ENCODE measurements at regions not wholly inside any gene's neighbourhood (a gene's known extent, or its start where the extent isn't known, plus 50 kb on each side); places are given as distances from the start of the nearest gene placed in this dataset.
"Not testable (repeated sequence)": the region's sequence is repeated elsewhere in the genome, so short reads cannot be mapped to it uniquely, and the experiment has no call there.

GRCh38 chr4:3589946-3590924 lies 58.0 kb upstream of the LRPAP1 start:
- not testable (repeated sequence) for H3K4me3 ChIP-seq; H2AFZ ChIP-seq; H3K27ac ChIP-seq; H3K36me3 ChIP-seq (replicated peaks; ENCODE audit: insufficient read depth, low read depth); H3K4me1 ChIP-seq (ENCODE audit: insufficient read depth); H3K79me2 ChIP-seq; H3K27me3 ChIP-seq; H3K4me2 ChIP-seq; H4K20me1 ChIP-seq (ENCODE audit: insufficient read depth, poor library complexity, severe bottlenecking); H3K9me2 ChIP-seq (replicated peaks; ENCODE audit: insufficient read depth); DNase-seq (ENCODE audit: low spot score); H3K9me3 ChIP-seq (ENCODE audit: low read depth)
- WGBS (ENCODE audit: low lambda C conversion rate, missing lambda C conversion rate): 73% methylated on average over 21 of the region's 21 CpGs

DNA sequence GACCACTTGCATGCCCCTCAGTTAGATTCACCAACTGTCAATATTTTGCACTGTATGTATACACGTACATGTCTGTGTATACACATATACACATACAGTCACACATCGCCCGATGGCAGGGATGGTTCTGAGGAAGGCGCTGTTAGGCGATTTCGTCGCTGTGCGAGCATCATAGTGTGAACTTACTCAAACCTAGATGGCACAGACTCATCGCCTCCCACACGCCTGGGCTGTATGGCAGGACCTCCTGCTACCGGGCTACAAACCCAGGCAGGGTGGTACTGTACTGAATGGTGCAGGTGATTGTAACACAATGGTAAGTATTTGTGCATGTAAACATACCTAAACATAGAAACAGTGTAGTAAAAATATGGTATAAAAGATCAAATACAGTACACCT lies 57.2 kb upstream of the LRPAP1 start:
- H3K79me2 ChIP-seq; H3K27ac ChIP-seq; H3K27me3 ChIP-seq; H3K36me3 ChIP-seq (replicated peaks; ENCODE audit: insufficient read depth, low read depth); H3K9me2 ChIP-seq (replicated peaks; ENCODE audit: insufficient read depth); H2AFZ ChIP-seq; H4K20me1 ChIP-seq (ENCODE audit: insufficient read depth, poor library complexity, severe bottlenecking); H3K4me1 ChIP-seq (ENCODE audit: insufficient read depth); DNase-seq (ENCODE audit: low spot score); H3K4me3 ChIP-seq; H3K9me3 ChIP-seq (ENCODE audit: low read depth); H3K4me2 ChIP-seq: not testable (repeated sequence)
- 92% methylated on average over 11 of the region's 11 CpGs for WGBS (ENCODE audit: low lambda C conversion rate, missing lambda C conversion rate)

DNA sequence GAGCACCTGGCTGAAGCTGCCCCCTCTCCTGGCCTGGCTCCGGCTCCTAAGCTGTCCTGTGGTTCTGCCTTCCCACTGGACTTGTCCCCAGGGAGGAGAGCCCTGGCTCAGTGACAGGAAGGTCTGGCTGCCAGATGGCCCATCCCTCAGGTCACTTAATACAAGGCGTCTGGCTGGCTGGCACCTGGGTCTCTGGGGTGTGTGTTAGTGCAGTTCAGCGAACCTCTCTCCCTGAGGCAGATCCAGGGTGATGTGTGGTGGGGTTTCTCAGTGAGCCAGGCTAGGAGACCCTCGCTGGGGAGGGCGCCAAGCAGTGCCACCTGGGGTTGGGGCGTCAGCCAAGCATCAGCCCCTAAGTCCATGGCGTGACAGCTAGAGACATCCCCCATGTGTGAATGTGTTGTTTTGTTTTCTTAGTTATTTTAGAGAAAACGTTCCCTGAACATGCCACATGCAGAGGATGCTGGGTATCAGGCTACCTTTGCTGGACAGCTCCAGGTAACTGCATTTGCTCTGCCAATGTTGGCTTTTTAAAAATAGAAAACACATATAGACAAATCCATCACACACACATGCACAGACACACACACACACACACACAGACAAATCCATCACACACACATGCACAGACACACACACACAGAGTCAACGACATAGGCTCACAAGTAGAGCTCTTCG lies 56.4 kb upstream of the LRPAP1 start:
- H4K20me1 ChIP-seq (ENCODE audit: insufficient read depth, poor library complexity, severe bottlenecking); H3K27ac ChIP-seq; H2AFZ ChIP-seq; H3K4me2 ChIP-seq; H3K36me3 ChIP-seq (replicated peaks; ENCODE audit: insufficient read depth, low read depth); H3K9me2 ChIP-seq (replicated peaks; ENCODE audit: insufficient read depth); DNase-seq (ENCODE audit: low spot score); H3K27me3 ChIP-seq; H3K79me2 ChIP-seq; H3K9me3 ChIP-seq (ENCODE audit: low read depth); H3K4me1 ChIP-seq (ENCODE audit: insufficient read depth); H3K4me3 ChIP-seq: not testable (repeated sequence)
- 74% methylated on average over 10 of the region's 10 CpGs for WGBS (ENCODE audit: low lambda C conversion rate, missing lambda C conversion rate)

GRCh38 chr4:3586596-3586995 lies 54.4 kb upstream of the LRPAP1 start:
- H3K4me3 ChIP-seq; H3K27ac ChIP-seq; H3K36me3 ChIP-seq (replicated peaks; ENCODE audit: insufficient read depth, low read depth); H4K20me1 ChIP-seq (ENCODE audit: insufficient read depth, poor library complexity, severe bottlenecking); H3K79me2 ChIP-seq; H3K9me2 ChIP-seq (replicated peaks; ENCODE audit: insufficient read depth); H2AFZ ChIP-seq; H3K27me3 ChIP-seq; H3K9me3 ChIP-seq (ENCODE audit: low read depth); H3K4me1 ChIP-seq (ENCODE audit: insufficient read depth); H3K4me2 ChIP-seq; DNase-seq (ENCODE audit: low spot score): not testable (repeated sequence)
- WGBS (ENCODE audit: low lambda C conversion rate, missing lambda C conversion rate): 94% methylated on average over 10 of the region's 10 CpGs

GRCh38 chr4:3585567-3585966 lies 53.3 kb upstream of the LRPAP1 start:
- not testable (repeated sequence) for H3K4me2 ChIP-seq; H4K20me1 ChIP-seq (ENCODE audit: insufficient read depth, poor library complexity, severe bottlenecking); H3K27me3 ChIP-seq; DNase-seq (ENCODE audit: low spot score); H3K9me2 ChIP-seq (replicated peaks; ENCODE audit: insufficient read depth); H2AFZ ChIP-seq; H3K4me3 ChIP-seq; H3K4me1 ChIP-seq (ENCODE audit: insufficient read depth); H3K27ac ChIP-seq; H3K79me2 ChIP-seq; H3K9me3 ChIP-seq (ENCODE audit: low read depth); H3K36me3 ChIP-seq (replicated peaks; ENCODE audit: insufficient read depth, low read depth)
- 51% methylated on average over 7 of the region's 7 CpGs for WGBS (ENCODE audit: low lambda C conversion rate, missing lambda C conversion rate)

DNA sequence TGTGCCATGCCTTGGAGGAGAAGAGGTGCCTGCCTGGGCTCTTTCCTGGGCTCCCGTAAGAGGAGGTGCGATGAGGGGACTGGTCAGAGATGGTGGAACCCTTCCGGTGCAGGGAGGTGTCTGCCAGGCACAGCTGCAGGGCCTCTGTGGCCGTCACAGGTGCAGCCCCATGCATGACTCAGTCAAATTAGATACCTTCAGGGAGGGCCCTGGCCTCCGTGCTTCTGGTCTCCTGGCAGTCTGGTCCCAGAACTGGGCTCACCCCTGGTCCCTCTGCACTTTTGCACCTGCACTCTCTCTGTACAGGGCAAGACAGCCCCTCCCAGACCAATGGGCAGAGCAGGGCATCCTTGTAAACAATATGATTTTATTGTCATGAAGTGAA lies 49.9 kb upstream of the LRPAP1 start:
- no peaks in the 10 kb centered on the region for H4K20me1 ChIP-seq (ENCODE audit: insufficient read depth, poor library complexity, severe bottlenecking)
- no peak overlapping the region for H2AFZ ChIP-seq
- H3K27ac ChIP-seq: no peak overlapping the region
- no peaks in the 10 kb centered on the region for H3K27me3 ChIP-seq
- no peak overlapping the region for H3K4me3 ChIP-seq
- TF ChIP-seq CTCF (IDR thresholded peaks at IDR 0.05; ENCODE audit: poor library complexity): no peak
- TF ChIP-seq EZH2 (IDR thresholded peaks at IDR 0.05; ENCODE audit: borderline replicate concordance): no peak
- no peak for TF ChIP-seq EZH2phosphoT487 (IDR thresholded peaks at IDR 0.05; ENCODE audit: low read depth, severe bottlenecking, unreplicated experiment)
- no peak overlapping the region for H3K4me2 ChIP-seq
- no peaks in the 10 kb centered on the region for H3K79me2 ChIP-seq
- no peaks in the 10 kb centered on the region for H3K36me3 ChIP-seq (replicated peaks; ENCODE audit: insufficient read depth, low read depth)
- no peaks in the 10 kb centered on the region for H3K4me1 ChIP-seq (ENCODE audit: insufficient read depth)
- WGBS (ENCODE audit: low lambda C conversion rate, missing lambda C conversion rate): 90% methylated on average over 5 of the region's 5 CpGs
- H3K9me3 ChIP-seq (ENCODE audit: low read depth): no peaks in the 10 kb centered on the region
- DNase-seq (ENCODE audit: low spot score): no peak
- no peaks in the 10 kb centered on the region for H3K9me2 ChIP-seq (replicated peaks; ENCODE audit: insufficient read depth)

All from hepatocyte (in vitro differentiated cells).